Smooth muscle cell (in vitro differentiated cells): ENCODE measurements at regions not wholly inside any gene's neighbourhood (a gene's known extent, or its start where the extent isn't known, plus 50 kb on each side); places are given as distances from the start of the nearest gene placed in this dataset.

Experiments used
- DNase-seq: peaks from one replicate; lab custom pipeline; 2025; ENCODE audit not compliant: unreplicated experiment; lab: John Stamatoyannopoulos, UW
- H2AFZ ChIP-seq: fragments of 200-600 bp; sonication (generic); 2 replicates; pipeline ENCODE4 v1.6.0; 2016; ENCODE audit warnings: antibody characterized with exemption, low read depth, mild to moderate bottlenecking
- H3F3A ChIP-seq: fragments of 200-600 bp; sonication (generic); 2 replicates; pipeline ENCODE4 v1.6.0; 2017; ENCODE audit warnings: antibody characterized with exemption, low read depth
- H3K27ac ChIP-seq: fragments of 200-600 bp; sonication (generic); 2 replicates; pipeline ENCODE4 v1.5.1; 2016; ENCODE audit warnings: low read depth, mild to moderate bottlenecking
- H3K27me3 ChIP-seq: fragments of 200-600 bp; sonication (generic); 2 replicates; pipeline ENCODE4 v1.6.1; 2016; ENCODE audit warnings: low read depth, mild to moderate bottlenecking
- H3K36me3 ChIP-seq: fragments of 200-600 bp; sonication (generic); 2 replicates; pipeline ENCODE4 v1.5.1; 2016; ENCODE audit warnings: low read depth
- H3K4me1 ChIP-seq: fragments of 200-600 bp; sonication (generic); 2 replicates; pipeline ENCODE4 v1.5.1; 2016; ENCODE audit warnings: low read depth
- H3K4me2 ChIP-seq: fragments of 200-600 bp; sonication (generic); 2 replicates; pipeline ENCODE4 v1.6.0; 2016; ENCODE audit warnings: mild to moderate bottlenecking
- H3K4me3 ChIP-seq: fragments of 200-600 bp; sonication (generic); 2 replicates; pipeline ENCODE4 v1.5.1; 2016; ENCODE audit warnings: mild to moderate bottlenecking
- H3K79me2 ChIP-seq: fragments of 200-600 bp; sonication (generic); 2 replicates; pipeline ENCODE4 v1.6.0; 2016; ENCODE audit warnings: low read depth, mild to moderate bottlenecking
- H3K9ac ChIP-seq: fragments of 200-600 bp; sonication (generic); 2 replicates; pipeline ENCODE4 v1.6.0; 2016; ENCODE audit warnings: low read depth
- H3K9me3 ChIP-seq: fragments of 200-600 bp; sonication (generic); replicated peaks from 2 replicates; pipeline ENCODE4 v1.5.1; 2016; ENCODE audit warnings: low read depth
- H4K20me1 ChIP-seq: fragments of 200-600 bp; sonication (generic); 2 replicates; pipeline ENCODE4 v1.6.0; 2016; ENCODE audit warnings: low read depth
- CTCF ChIP-seq: fragments of 200-600 bp; sonication (generic); IDR thresholded peaks from 2 replicates; pipeline ENCODE4 v1.5.1; 2017; ENCODE audit warnings: borderline replicate concordance, mild to moderate bottlenecking, antibody characterized with exemption; ENCODE audit not compliant: insufficient read depth, poor library complexity, severe bottlenecking
- whole genome bisulfite sequencing: methylation state at CpG from one replicate; pipeline ENCODE4 v1.1.7; 2016; ENCODE audit warnings: low lambda C conversion rate; 5-methylcytosine and 5-hydroxymethylcytosine counted together

- no peak overlapping the region for H3K4me2 ChIP-seq
- TF ChIP-seq CTCF, result no peak
- no peaks in the 10 kb centered on the region for H4K20me1 ChIP-seq
- no peaks in the 10 kb centered on the region for H3K27me3 ChIP-seq
- no peak overlapping the region for H3K9ac ChIP-seq
- DNase-seq, result no peak
- peaks cover 7% of the 10 kb centered on the region for H3K4me1 ChIP-seq
- no peaks in the 10 kb centered on the region for H3F3A ChIP-seq
- peak overlapping the region; percentile 23 for H2AFZ ChIP-seq
- H3K36me3 ChIP-seq, result no peaks in the 10 kb centered on the region
- no peak overlapping the region for H3K27ac ChIP-seq
- WGBS, result 49% methylated on average over 9 of the region's 9 CpGs
- no peaks in the 10 kb centered on the region for H3K9me3 ChIP-seq
- no peaks in the 10 kb centered on the region for H3K79me2 ChIP-seq
- no peak overlapping the region for H3K4me3 ChIP-seq
These were observed 82.3 kb downstream of the GPX5 start for GRCh38 chr6:28607990-28608389.

GRCh38 chr6:28609672-28610071 lies 84.0 kb downstream of the GPX5 start:
- H3K4me2 ChIP-seq, result no peak overlapping the region
- 98% methylated on average over 3 of the region's 3 CpGs for WGBS
- TF ChIP-seq CTCF, result no peak
- no peaks in the 10 kb centered on the region for H3F3A ChIP-seq
- DNase-seq, result no peak
- no peak overlapping the region for H3K9ac ChIP-seq
- H3K4me3 ChIP-seq, result no peak overlapping the region
- H3K4me1 ChIP-seq, result peaks cover 7% of the 10 kb centered on the region
- no peaks in the 10 kb centered on the region for H4K20me1 ChIP-seq
- H3K27me3 ChIP-seq, result no peaks in the 10 kb centered on the region
- no peaks in the 10 kb centered on the region for H3K36me3 ChIP-seq
- H3K27ac ChIP-seq, result no peak overlapping the region
- no peaks in the 10 kb centered on the region for H3K79me2 ChIP-seq
- H3K9me3 ChIP-seq, result no peaks in the 10 kb centered on the region
- no peak overlapping the region for H2AFZ ChIP-seq

DNA sequence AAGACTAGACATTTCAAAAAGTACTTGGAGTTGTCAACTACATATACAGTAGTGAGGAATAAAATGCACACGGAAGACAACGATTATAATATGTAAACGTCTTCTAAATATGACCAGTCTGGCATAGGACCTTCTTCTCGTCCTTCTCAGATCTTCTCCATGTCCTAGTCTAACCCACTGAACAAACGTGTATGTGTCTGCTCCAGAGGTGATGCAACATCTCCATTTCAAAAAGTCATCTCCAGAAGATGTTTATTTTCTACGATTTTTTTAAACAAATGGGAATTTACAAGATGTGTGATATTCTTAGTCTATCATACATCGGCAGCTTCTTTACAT lies 89.9 kb downstream of the GPX5 start:
- no peak for TF ChIP-seq CTCF
- Histone ChIP-seq H4K20me1 (no peaks in the 10 kb centered on the region), H3K36me3 (no peaks in the 10 kb centered on the region), H3K4me3 (no peak overlapping the region), H3F3A (no peaks in the 10 kb centered on the region), H3K27me3 (no peaks in the 10 kb centered on the region), H3K27ac (no peak overlapping the region), H3K4me1 (peaks cover 8% of the 10 kb centered on the region), H3K9me3 (no peaks in the 10 kb centered on the region), H2AFZ (peak overlapping the region; percentile 99), H3K79me2 (no peaks in the 10 kb centered on the region), H3K4me2 (peak overlapping the region; percentile 89), H3K9ac (no peak overlapping the region)
- 91% methylated on average over 7 of the region's 7 CpGs for WGBS
- no peak for DNase-seq

DNA sequence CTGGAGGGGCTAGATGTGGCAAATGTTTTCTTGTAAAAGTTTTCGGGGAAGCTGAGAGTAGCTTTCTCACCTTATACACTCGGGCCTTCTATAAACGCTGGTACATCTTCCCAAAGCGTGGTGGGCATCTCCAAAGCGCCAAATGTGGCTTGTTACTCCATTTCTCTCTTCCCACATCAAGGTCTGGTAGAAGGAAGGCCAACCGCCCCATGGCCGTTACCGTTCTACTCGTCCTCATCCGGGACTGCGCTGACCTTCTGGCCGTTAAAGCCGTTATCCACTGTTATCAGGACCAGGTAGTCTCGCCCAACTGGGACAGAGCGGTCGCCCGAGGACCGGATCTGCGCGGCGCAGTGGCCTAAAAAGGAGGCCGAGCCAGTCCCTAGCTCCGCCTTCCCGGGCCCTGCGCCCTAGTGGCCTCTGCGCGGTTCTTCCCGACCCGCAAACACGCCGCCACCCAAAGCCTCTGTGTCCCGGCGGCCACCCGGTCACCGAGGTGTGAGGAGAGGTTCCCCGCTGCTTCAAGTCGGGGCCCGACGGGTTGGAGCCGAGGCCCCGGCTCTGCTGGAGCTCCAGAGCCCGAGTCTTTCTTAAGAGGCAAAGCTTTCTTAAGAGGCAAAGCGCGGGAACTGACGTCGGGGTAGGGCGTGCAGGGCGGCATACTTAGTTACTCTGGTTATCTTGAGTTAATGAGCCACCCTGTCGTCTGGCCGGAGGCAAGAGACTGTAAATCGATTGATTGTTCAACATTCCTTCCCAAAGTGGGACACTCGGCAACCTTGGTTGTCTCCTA lies 90.5 kb downstream of the GPX5 start:
- peaks cover 8% of the 10 kb centered on the region for H3K4me1 ChIP-seq
- no peaks in the 10 kb centered on the region for H3K36me3 ChIP-seq
- peak overlapping the region; percentile 89 for H3K4me2 ChIP-seq
- no peak overlapping the region for H3K27ac ChIP-seq
- DNase-seq, result no peak
- no peak for TF ChIP-seq CTCF
- no peaks in the 10 kb centered on the region for H3K79me2 ChIP-seq
- no peaks in the 10 kb centered on the region for H4K20me1 ChIP-seq
- WGBS, result 18% methylated on average over 52 of the region's 52 CpGs
- no peaks in the 10 kb centered on the region for H3K9me3 ChIP-seq
- peak overlapping the region; percentile 51 for H3K4me3 ChIP-seq
- H3K27me3 ChIP-seq, result no peaks in the 10 kb centered on the region
- H3K9ac ChIP-seq, result no peak overlapping the region
- no peaks in the 10 kb centered on the region for H3F3A ChIP-seq
- H2AFZ ChIP-seq, result peak overlapping the region; percentile 99
